ENCODE measurements at regions not wholly inside any gene's neighbourhood (a gene's known extent, or its start where the extent isn't known, plus 50 kb on each side); places are given as distances from the start of the nearest gene placed in this dataset.

- DNase-seq, result no peak
- ATAC-seq, result no peak
- intact Hi-C loops (cut with micrococcal nuclease), result no loop called here
These were observed 86.1 kb upstream of the RNF32 start for GRCh38 chr7:156554488-156554887.

GRCh38 chr7:156549636-156550035 lies 90.9 kb upstream of the RNF32 start:
- intact Hi-C loops (cut with micrococcal nuclease), result no loop called here
- no peak for DNase-seq
- no peak for ATAC-seq

- intact Hi-C loops (cut with micrococcal nuclease), result no loop called here
- no peak for DNase-seq
- ATAC-seq, result no peak
These were observed 92.6 kb upstream of the RNF32 start for GRCh38 chr7:156547884-156548561.

- intact Hi-C loops (cut with micrococcal nuclease), result no loop called here
- no peak for ATAC-seq
- no peak for DNase-seq
These were observed 94.6 kb upstream of the RNF32 start for GRCh38 chr7:156545979-156546378.

GRCh38 chr7:156544919-156545715 lies 95.5 kb upstream of the RNF32 start:
- DNase-seq, result no peak
- intact Hi-C loops (cut with micrococcal nuclease), result no loop called here
- no peak for ATAC-seq

GRCh38 chr7:156543699-156544598 lies 96.6 kb upstream of the RNF32 start:
- ATAC-seq, result no peak
- DNase-seq, result no peak
- intact Hi-C loops (cut with micrococcal nuclease), result no loop called here

- no peak for DNase-seq
- ATAC-seq, result no peak
- intact Hi-C loops (cut with micrococcal nuclease), result no loop called here
These were observed 99.9 kb upstream of the RNF32 start for GRCh38 chr7:156540619-156541165.

GRCh38 chr7:156539999-156540398 lies 100.6 kb upstream of the RNF32 start:
- intact Hi-C loops (cut with micrococcal nuclease), result no loop called here
- ATAC-seq (no peak), DNase-seq (no peak)

- intact Hi-C loops (cut with micrococcal nuclease), result no loop called here
- DNase-seq (no peak), ATAC-seq (no peak)
These were observed 103.6 kb upstream of the RNF32 start for GRCh38 chr7:156537006-156537405.

- no peak for DNase-seq
- intact Hi-C loops (cut with micrococcal nuclease), result no loop called here
- no peak for ATAC-seq
These were observed 105.6 kb upstream of the RNF32 start for GRCh38 chr7:156534925-156535324.

- intact Hi-C loops (cut with micrococcal nuclease), result no loop called here
- DNase-seq (no peak), ATAC-seq (no peak)
These were observed 106.6 kb upstream of the RNF32 start for GRCh38 chr7:156533964-156534363.

GRCh38 chr7:156533420-156533819 lies 107.2 kb upstream of the RNF32 start:
- ATAC-seq, result no peak
- no peak for DNase-seq
- intact Hi-C loops (cut with micrococcal nuclease), result no loop called here

- ATAC-seq (no peak), DNase-seq (no peak)
- intact Hi-C loops (cut with micrococcal nuclease), result no loop called here
These were observed 108.5 kb upstream of the RNF32 start for GRCh38 chr7:156532016-156532602.

GRCh38 chr7:156529956-156530355 lies 110.6 kb upstream of the RNF32 start:
- DNase-seq, result no peak
- ATAC-seq, result no peak
- intact Hi-C loops (cut with micrococcal nuclease), result no loop called here

GRCh38 chr7:156527458-156527890 lies 113.1 kb upstream of the RNF32 start:
- no peak for DNase-seq
- intact Hi-C loops (cut with micrococcal nuclease), result no loop called here
- ATAC-seq, result no peak

- DNase-seq, result no peak
- intact Hi-C loops (cut with micrococcal nuclease), result no loop called here
- no peak for ATAC-seq
These were observed 115.6 kb upstream of the RNF32 start for GRCh38 chr7:156524818-156525597.

- DNase-seq (no peak), ATAC-seq (no peak)
- intact Hi-C loops (cut with micrococcal nuclease), result no loop called here
These were observed 117.0 kb upstream of the RNF32 start for GRCh38 chr7:156523447-156524048.

GRCh38 chr7:156522801-156523200 lies 117.8 kb upstream of the RNF32 start:
- intact Hi-C loops (cut with micrococcal nuclease), result no loop called here
- DNase-seq, result no peak
- ATAC-seq, result no peak

Measured in left ventricle myocardium superior (tissue), 1 donor.